Neural cell (in vitro differentiated cells): ENCODE measurements at regions not wholly inside any gene's neighbourhood (a gene's known extent, or its start where the extent isn't known, plus 50 kb on each side); places are given as distances from the start of the nearest gene placed in this dataset.

ENCODE experiments used
- CTCF ChIP-seq: fragments of 450-650 bp; IDR thresholded peaks from 2 replicates; pipeline ENCODE4 v1.5.1; 2014; ENCODE audit warnings: antibody characterized with exemption, mild to moderate bottlenecking, moderate library complexity; ENCODE audit not compliant: poor library complexity, severe bottlenecking
- EP300 ChIP-seq: fragments of 450-650 bp; conservative IDR thresholded peaks from 2 replicates; pipeline ENCODE4 v1.6.1; 2014; ENCODE audit warnings: antibody characterized with exemption, mild to moderate bottlenecking, moderate library complexity; ENCODE audit not compliant: poor library complexity, severe bottlenecking
- POLR2AphosphoS5 ChIP-seq: IDR thresholded peaks from 2 replicates; pipeline ENCODE4 v1.6.1; 2012
- REST ChIP-seq: IDR thresholded peaks from 2 replicates; pipeline ENCODE4 v1.6.1; 2012; ENCODE audit warnings: borderline replicate concordance

DNA sequence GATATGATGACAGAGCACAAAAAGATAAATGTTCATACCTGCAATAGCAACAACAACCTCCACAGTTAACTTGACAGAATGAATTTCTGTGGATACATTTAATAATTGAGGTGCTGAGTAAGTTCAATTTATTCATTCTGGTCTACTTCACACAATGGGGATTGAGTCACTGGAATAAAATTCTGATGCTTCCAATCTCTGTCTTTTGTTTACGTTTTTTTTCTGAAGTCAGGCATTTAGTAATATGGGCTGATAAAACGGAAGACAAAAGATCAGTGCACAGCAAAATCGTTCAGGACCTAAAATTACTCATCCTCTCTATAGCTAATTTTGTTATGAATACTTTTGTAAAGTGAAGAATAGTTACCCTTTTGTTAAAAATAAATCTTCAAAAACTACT lies 565.9 kb upstream of the CCDC54 start:
- TF ChIP-seq CTCF (no peak), POLR2AphosphoS5 (no peak), REST (no peak), EP300 (no peak)
